ENCODE measurements at regions not wholly inside any gene's neighbourhood (a gene's known extent, or its start where the extent isn't known, plus 50 kb on each side); places are given as distances from the start of the nearest gene placed in this dataset.
"Not testable (repeated sequence)": the region's sequence is repeated elsewhere in the genome, so short reads cannot be mapped to it uniquely, and the experiment has no call there.

DNA sequence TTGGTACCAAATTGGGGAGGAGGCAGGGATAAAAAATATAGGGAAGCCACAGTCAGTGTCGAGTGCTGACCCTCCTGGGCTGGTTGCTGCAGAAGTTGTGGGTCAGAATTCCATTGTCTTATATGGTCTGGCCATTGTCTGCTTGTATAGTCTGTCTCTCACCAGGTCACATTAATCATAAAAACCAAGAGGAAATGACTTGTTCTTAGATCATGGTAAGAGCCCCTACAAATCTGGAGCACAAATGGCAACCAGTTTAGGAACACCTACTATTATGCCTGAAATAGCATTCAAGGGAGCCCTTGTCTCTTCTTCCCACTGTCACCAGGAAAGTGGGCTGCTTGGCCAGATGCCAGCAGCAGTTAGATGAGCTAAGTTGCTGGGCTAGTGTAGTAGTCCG is 119.7 kb upstream of the RMP24 start:
- Histone ChIP-seq H3K4me3 (ENCODE audit: low read length) (no peak overlapping the region), H3K9me3 (ENCODE audit: control insufficient read depth in 1 of 2, insufficient read depth in 1 of 2, low read length in 2 of 2) (no peaks in the 10 kb centered on the region), H3K4me1 (ENCODE audit: insufficient read depth, low read length) (no peaks in the 10 kb centered on the region), H3K27me3 (ENCODE audit: control insufficient read depth in 1 of 2, insufficient read depth in 2 of 2, low read length in 2 of 2) (peaks cover 0 to 4% of the 10 kb centered on the region in 2 experiments), H3K27ac (ENCODE audit: low read depth in 1 of 2, low read length in 2 of 2) (no peak overlapping the region), H3K36me3 (ENCODE audit: insufficient read depth, low read length) (no peaks in the 10 kb centered on the region)
- H3K27me3 Mint-ChIP-seq: peaks cover 14% of the 10 kb centered on the region
- DNase-seq (no peak), ATAC-seq (ENCODE audit: poor library complexity) (no peak)
- ChIA-PET CTCF (no interaction called here), POLR2A (no interaction called here)
- TF ChIP-seq, protein P1, sequence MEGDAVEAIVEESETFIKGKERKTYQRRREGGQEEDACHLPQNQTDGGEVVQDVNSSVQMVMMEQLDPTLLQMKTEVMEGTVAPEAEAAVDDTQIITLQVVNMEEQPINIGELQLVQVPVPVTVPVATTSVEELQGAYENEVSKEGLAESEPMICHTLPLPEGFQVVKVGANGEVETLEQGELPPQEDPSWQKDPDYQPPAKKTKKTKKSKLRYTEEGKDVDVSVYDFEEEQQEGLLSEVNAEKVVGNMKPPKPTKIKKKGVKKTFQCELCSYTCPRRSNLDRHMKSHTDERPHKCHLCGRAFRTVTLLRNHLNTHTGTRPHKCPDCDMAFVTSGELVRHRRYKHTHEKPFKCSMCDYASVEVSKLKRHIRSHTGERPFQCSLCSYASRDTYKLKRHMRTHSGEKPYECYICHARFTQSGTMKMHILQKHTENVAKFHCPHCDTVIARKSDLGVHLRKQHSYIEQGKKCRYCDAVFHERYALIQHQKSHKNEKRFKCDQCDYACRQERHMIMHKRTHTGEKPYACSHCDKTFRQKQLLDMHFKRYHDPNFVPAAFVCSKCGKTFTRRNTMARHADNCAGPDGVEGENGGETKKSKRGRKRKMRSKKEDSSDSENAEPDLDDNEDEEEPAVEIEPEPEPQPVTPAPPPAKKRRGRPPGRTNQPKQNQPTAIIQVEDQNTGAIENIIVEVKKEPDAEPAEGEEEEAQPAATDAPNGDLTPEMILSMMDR (IDR thresholded peaks at IDR 0.05): no peak
- peaks cover 4% of the 10 kb centered on the region for H3K9me3 Mint-ChIP-seq
- intact Hi-C loops (cut with DNase I, micrococcal nuclease): no loop called here
- no peaks in the 10 kb centered on the region for H3K36me3 Mint-ChIP-seq (ENCODE audit: low read depth)
- H3K4me1 Mint-ChIP-seq (ENCODE audit: low read depth): no peaks in the 10 kb centered on the region
- no peak overlapping the region for H3K4me3 Mint-ChIP-seq
- H3K27ac Mint-ChIP-seq: no peak overlapping the region

DNA sequence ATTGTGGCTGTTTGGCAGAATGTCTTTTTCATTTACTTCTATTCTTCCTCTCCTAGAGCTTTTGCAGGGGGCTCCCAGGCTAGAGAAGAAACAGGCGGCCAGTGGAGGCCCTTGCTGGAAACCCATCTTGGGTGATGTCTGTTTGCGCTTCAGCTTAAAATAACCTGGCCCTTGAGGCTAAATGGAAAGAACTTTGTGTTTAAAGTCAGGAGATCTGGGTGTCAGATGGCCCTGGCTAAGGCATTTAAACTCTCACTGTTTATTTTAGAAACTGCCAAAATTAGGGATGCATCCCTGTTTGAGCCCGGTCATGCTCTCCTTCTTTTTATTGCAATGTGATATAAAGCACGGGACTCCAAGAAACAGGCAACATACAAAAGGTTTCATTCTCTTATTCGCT is 118.4 kb upstream of the RMP24 start:
- Mint-ChIP-seq H3K27me3 (peaks cover 17% of the 10 kb centered on the region), H3K27ac (no peak overlapping the region), H3K4me1 (ENCODE audit: low read depth) (no peaks in the 10 kb centered on the region), H3K9me3 (peaks cover 4% of the 10 kb centered on the region), H3K36me3 (ENCODE audit: low read depth) (no peaks in the 10 kb centered on the region), H3K4me3 (no peak overlapping the region)
- H3K4me1 ChIP-seq (ENCODE audit: insufficient read depth, low read length): no peaks in the 10 kb centered on the region
- intact Hi-C loops (cut with DNase I, micrococcal nuclease): no loop called here
- ATAC-seq (ENCODE audit: poor library complexity) (no peak), DNase-seq (no peak)
- POLR2A ChIA-PET: no interaction called here
- no peaks in the 10 kb centered on the region for H3K36me3 ChIP-seq (ENCODE audit: insufficient read depth, low read length)
- CTCF ChIA-PET: no interaction called here
- no peaks in the 10 kb centered on the region for H3K9me3 ChIP-seq (ENCODE audit: control insufficient read depth in 1 of 2, insufficient read depth in 1 of 2, low read length in 2 of 2)
- H3K27ac ChIP-seq (ENCODE audit: low read depth in 1 of 2, low read length in 2 of 2): no peak overlapping the region
- peaks cover 0 to 4% of the 10 kb centered on the region in 2 experiments for H3K27me3 ChIP-seq (ENCODE audit: control insufficient read depth in 1 of 2, insufficient read depth in 2 of 2, low read length in 2 of 2)
- TF ChIP-seq, protein P1 (IDR thresholded peaks at IDR 0.05): no peak
- H3K4me3 ChIP-seq (ENCODE audit: low read length): no peak overlapping the region

- ATAC-seq (ENCODE audit: poor library complexity): no peak
- intact Hi-C loops (cut with DNase I, micrococcal nuclease): no loop called here
- Histone ChIP-seq H3K4me1 (ENCODE audit: insufficient read depth, low read length) (no peaks in the 10 kb centered on the region), H3K27me3 (ENCODE audit: control insufficient read depth in 1 of 2, insufficient read depth in 2 of 2, low read length in 2 of 2) (peaks cover 0 to 4% of the 10 kb centered on the region in 2 experiments), H3K36me3 (ENCODE audit: insufficient read depth, low read length) (no peaks in the 10 kb centered on the region), H3K27ac (ENCODE audit: low read depth in 1 of 2, low read length in 2 of 2) (no peak overlapping the region), H3K9me3 (ENCODE audit: control insufficient read depth in 1 of 2, insufficient read depth in 1 of 2, low read length in 2 of 2) (no peaks in the 10 kb centered on the region), H3K4me3 (ENCODE audit: low read length) (no peak overlapping the region)
- Mint-ChIP-seq H3K9me3 (peaks cover 4% of the 10 kb centered on the region), H3K27me3 (peaks cover 16% of the 10 kb centered on the region), H3K27ac (no peak overlapping the region), H3K36me3 (ENCODE audit: low read depth) (no peaks in the 10 kb centered on the region), H3K4me3 (no peak overlapping the region), H3K4me1 (ENCODE audit: low read depth) (no peaks in the 10 kb centered on the region)
- CTCF ChIA-PET: no interaction called here
- POLR2A ChIA-PET: no interaction called here
- no peak for DNase-seq
- TF ChIP-seq, protein P1 (IDR thresholded peaks at IDR 0.05): no peak
These were observed 116.3 kb upstream of the RMP24 start for GRCh38 chr18:35856178-35856577.

GRCh38 chr18:35856721-35857120 is 115.8 kb upstream of the RMP24 start:
- intact Hi-C loops (cut with DNase I, micrococcal nuclease); POLR2A ChIA-PET; H3K36me3 ChIP-seq (ENCODE audit: insufficient read depth, low read length); H3K4me3 ChIP-seq (ENCODE audit: low read length); ATAC-seq (ENCODE audit: poor library complexity); H3K4me1 ChIP-seq (ENCODE audit: insufficient read depth, low read length); H3K4me1 Mint-ChIP-seq (ENCODE audit: low read depth); H3K4me3 Mint-ChIP-seq; CTCF ChIA-PET; DNase-seq; H3K9me3 ChIP-seq (ENCODE audit: control insufficient read depth in 1 of 2, insufficient read depth in 1 of 2, low read length in 2 of 2); H3K27me3 ChIP-seq (ENCODE audit: control insufficient read depth in 1 of 2, insufficient read depth in 2 of 2, low read length in 2 of 2); H3K36me3 Mint-ChIP-seq (ENCODE audit: low read depth); H3K9me3 Mint-ChIP-seq; H3K27ac ChIP-seq (ENCODE audit: low read depth in 1 of 2, low read length in 2 of 2); H3K27ac Mint-ChIP-seq: not testable (repeated sequence)
- peaks cover 16% of the 10 kb centered on the region for H3K27me3 Mint-ChIP-seq

- H3K4me1 Mint-ChIP-seq (ENCODE audit: low read depth); DNase-seq: not testable (repeated sequence)
These were observed 114.9 kb upstream of the RMP24 start for GRCh38 chr18:35857581-35857980.

More at GRCh38 chr18:35857581-35857980, 114.9 kb upstream of the RMP24 start:
- H3K27ac Mint-ChIP-seq; H3K4me3 ChIP-seq (ENCODE audit: low read length); H3K36me3 Mint-ChIP-seq (ENCODE audit: low read depth); POLR2A ChIA-PET; H3K4me1 ChIP-seq (ENCODE audit: insufficient read depth, low read length); H3K9me3 Mint-ChIP-seq; H3K9me3 ChIP-seq (ENCODE audit: control insufficient read depth in 1 of 2, insufficient read depth in 1 of 2, low read length in 2 of 2); CTCF ChIA-PET; intact Hi-C loops (cut with DNase I, micrococcal nuclease); H3K4me3 Mint-ChIP-seq; ATAC-seq (ENCODE audit: poor library complexity); H3K27ac ChIP-seq (ENCODE audit: low read depth in 1 of 2, low read length in 2 of 2); H3K36me3 ChIP-seq (ENCODE audit: insufficient read depth, low read length); H3K27me3 ChIP-seq (ENCODE audit: control insufficient read depth in 1 of 2, insufficient read depth in 2 of 2, low read length in 2 of 2): not testable (repeated sequence)
- peaks cover 16% of the 10 kb centered on the region for H3K27me3 Mint-ChIP-seq

All from CD4-positive, alpha-beta T cell (primary cell).